ENCODE measurements at regions not wholly inside any gene's neighbourhood (a gene's known extent, or its start where the extent isn't known, plus 50 kb on each side); places are given as distances from the start of the nearest gene placed in this dataset.

DNA sequence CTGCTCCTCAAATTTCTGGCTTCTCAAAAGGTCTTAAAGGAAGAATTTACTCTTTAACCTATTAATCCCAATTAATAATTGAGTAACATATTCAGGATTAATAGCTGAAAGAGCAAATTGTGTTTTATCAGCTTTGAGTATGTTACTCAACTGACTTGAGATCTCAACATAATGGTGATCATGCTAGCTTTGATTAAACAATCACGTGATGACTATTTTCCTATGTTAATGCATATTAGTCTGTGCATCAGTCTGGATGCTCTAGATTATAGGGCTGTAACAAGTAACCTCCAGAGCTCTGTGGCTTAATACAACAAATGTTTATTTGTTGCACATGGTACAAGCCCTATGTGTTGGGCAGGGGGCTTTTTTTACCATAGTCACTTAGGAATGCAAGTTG is 313.4 kb upstream of the BTBD3 start:
- no peak for DNase-seq
- Histone ChIP-seq H3K4me3 (ENCODE audit: low read depth, low read length) (no peak overlapping the region), H3K36me3 (no peaks in the 10 kb centered on the region)

DNA sequence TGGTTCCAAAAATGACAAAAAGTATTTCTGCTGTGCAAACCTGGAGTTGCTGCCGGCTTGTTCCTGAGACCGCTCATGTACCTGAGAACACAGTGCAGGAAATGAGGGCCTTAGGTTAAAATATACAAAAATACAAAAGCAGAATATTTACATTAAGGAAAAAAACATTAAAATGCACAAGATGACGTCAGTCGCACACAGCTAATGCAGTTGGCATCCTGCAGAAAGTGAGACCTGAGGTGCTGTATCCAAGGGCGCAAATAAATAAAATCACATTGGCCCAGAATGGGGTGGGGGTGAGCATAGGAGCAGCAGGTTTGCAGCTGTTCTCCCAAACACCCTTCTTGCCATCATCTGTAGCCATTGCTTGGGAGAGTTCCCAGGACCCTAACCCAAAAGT is 310.6 kb upstream of the BTBD3 start:
- no peaks in the 10 kb centered on the region for H3K27me3 ChIP-seq
- H3K9me3 ChIP-seq: no peaks in the 10 kb centered on the region

More for the DNA sequence above, 313.4 kb upstream of the BTBD3 start:
- Histone ChIP-seq H3K27me3 (no peaks in the 10 kb centered on the region), H3K4me1 (no peaks in the 10 kb centered on the region), H3K9me3 (no peaks in the 10 kb centered on the region)
- no peak for TF ChIP-seq CTCF (IDR thresholded peaks at IDR 0.05; ENCODE audit: low read depth, low read length)

DNA sequence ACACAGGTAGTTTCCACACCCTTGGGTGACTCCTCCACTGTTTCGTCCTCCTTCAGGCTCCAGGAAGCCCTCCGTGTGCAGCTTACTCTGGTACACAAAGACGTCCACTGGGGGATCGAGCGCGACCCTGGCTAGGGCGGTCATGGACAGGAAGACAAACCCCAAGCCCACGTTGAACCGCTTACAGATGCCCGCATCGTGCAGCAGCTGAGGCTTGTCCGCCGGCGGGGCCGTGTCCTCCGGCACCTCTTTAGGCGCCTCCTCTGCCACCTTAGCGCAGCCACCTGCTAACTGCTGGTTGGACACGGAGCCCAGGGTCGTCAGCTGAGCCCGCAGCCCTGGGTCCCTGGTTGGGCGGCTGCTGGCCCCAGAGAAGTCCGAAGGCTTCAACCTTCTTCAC is 309.0 kb upstream of the BTBD3 start:
- no peak for TF ChIP-seq CTCF (IDR thresholded peaks at IDR 0.05; ENCODE audit: low read depth, low read length)
- no peaks in the 10 kb centered on the region for H3K36me3 ChIP-seq
- H3K4me1 ChIP-seq: no peaks in the 10 kb centered on the region
- DNase-seq: no peak
- H3K9me3 ChIP-seq: no peaks in the 10 kb centered on the region
- no peak overlapping the region for H3K4me3 ChIP-seq (ENCODE audit: low read depth, low read length)
- no peaks in the 10 kb centered on the region for H3K27me3 ChIP-seq

More for the DNA sequence above, 310.6 kb upstream of the BTBD3 start:
- Histone ChIP-seq H3K4me3 (ENCODE audit: low read depth, low read length) (no peak overlapping the region), H3K36me3 (no peaks in the 10 kb centered on the region), H3K4me1 (no peaks in the 10 kb centered on the region)
- no peak for DNase-seq
- no peak for TF ChIP-seq CTCF (IDR thresholded peaks at IDR 0.05; ENCODE audit: low read depth, low read length)

DNA sequence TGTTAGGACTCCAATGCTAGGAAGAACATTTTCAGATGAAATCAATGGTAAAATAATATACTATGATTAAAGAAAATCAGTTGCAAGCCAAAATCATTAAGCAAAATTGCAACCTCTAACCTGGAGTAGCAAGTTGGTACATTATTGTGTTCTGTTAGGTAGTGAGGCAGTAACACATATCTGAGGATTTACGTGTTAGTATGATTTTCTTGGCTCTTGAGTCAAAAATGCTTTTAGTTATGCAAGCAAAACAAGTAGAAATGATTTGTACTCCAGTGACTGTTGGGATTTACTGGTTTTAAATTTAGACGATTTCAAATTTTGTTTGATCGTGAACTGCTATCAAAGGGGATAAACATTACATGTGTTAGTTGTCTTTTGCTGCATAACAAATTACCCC is 293.0 kb upstream of the BTBD3 start:
- Histone ChIP-seq H3K4me1 (no peaks in the 10 kb centered on the region), H3K27me3 (no peaks in the 10 kb centered on the region), H3K36me3 (no peaks in the 10 kb centered on the region), H3K9me3 (no peaks in the 10 kb centered on the region), H3K4me3 (ENCODE audit: low read depth, low read length) (no peak overlapping the region)
- DNase-seq: no peak
- no peak for TF ChIP-seq CTCF (IDR thresholded peaks at IDR 0.05; ENCODE audit: low read depth, low read length)

- no peak for TF ChIP-seq CTCF (IDR thresholded peaks at IDR 0.05; ENCODE audit: low read depth, low read length)
- no peak for DNase-seq
- no peaks in the 10 kb centered on the region for H3K27me3 ChIP-seq
- no peak overlapping the region for H3K4me3 ChIP-seq (ENCODE audit: low read depth, low read length)
- H3K9me3 ChIP-seq: no peaks in the 10 kb centered on the region
- H3K36me3 ChIP-seq: no peaks in the 10 kb centered on the region
- H3K4me1 ChIP-seq: no peaks in the 10 kb centered on the region
Observed at GRCh38 chr20:11626551-11626950, 291.1 kb upstream of the BTBD3 start.

- no peak for TF ChIP-seq CTCF (IDR thresholded peaks at IDR 0.05; ENCODE audit: low read depth, low read length)
- no peak for DNase-seq
- no peaks in the 10 kb centered on the region for H3K27me3 ChIP-seq
Observed at GRCh38 chr20:11642866-11643265, 274.8 kb upstream of the BTBD3 start.

More at GRCh38 chr20:11642866-11643265, 274.8 kb upstream of the BTBD3 start:
- no peaks in the 10 kb centered on the region for H3K36me3 ChIP-seq
- H3K4me1 ChIP-seq: no peaks in the 10 kb centered on the region
- H3K4me3 ChIP-seq (ENCODE audit: low read depth, low read length): no peak overlapping the region
- H3K9me3 ChIP-seq: no peaks in the 10 kb centered on the region
